ENCODE measurements at regions not wholly inside any gene's neighbourhood (a gene's known extent, or its start where the extent isn't known, plus 50 kb on each side); places are given as distances from the start of the nearest gene placed in this dataset.
"Not testable (repeated sequence)": the region's sequence is repeated elsewhere in the genome, so short reads cannot be mapped to it uniquely, and the experiment has no call there.

DNA sequence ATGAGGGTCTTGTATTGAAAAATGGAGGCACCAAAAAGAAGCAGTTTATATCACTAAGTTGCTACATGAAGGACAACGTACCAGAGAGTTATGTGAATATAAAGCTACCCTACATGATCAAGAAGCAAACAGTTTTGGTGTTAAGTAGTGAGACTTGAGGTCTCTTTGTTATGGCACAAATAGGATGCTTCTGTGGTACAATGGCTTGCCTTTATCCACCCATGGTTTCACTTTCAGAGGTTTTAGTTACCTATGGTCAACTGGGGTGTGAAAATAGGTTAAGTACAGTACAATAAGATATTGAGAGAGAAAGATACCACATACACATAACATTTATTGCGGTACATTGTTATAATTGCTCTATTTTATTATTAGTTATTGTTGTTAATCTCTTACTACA is 229.2 kb upstream of the SLIT2 start:
- no peaks in the 10 kb centered on the region for H3K4me1 ChIP-seq
- H3K36me3 ChIP-seq (replicated peaks): no peaks in the 10 kb centered on the region
- H3K27me3 ChIP-seq (ENCODE audit: low read depth): no peaks in the 10 kb centered on the region
- no peak overlapping the region for H3K4me3 ChIP-seq
- H3K9me3 ChIP-seq: no peaks in the 10 kb centered on the region
- DNase-seq (ENCODE audit: low spot score in 2 of 2): no peak
- in situ Hi-C loops (cut with MboI; ENCODE audit: low sequenced_read_pairs): no loop called here

DNA sequence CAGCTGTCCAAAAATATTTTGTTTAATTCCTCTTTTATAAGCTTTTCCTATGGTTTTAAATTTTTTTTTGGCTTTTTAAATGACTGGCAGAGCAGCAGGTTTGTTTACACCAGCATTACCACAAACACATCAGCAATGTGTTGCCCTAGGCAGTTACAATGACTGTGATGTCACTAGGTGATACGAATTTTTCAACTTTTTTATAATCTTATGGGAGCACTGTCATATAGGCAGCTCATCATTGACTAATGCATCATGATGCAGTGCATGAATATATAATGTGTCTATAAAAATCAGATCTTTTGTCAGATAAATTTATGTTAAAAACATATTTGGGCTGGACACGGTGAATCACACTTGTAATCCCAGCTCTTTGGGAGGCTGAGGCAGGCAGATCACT is 231.6 kb upstream of the SLIT2 start:
- in situ Hi-C loops (cut with MboI; ENCODE audit: low sequenced_read_pairs): no loop called here
- H3K4me1 ChIP-seq: no peaks in the 10 kb centered on the region
- no peaks in the 10 kb centered on the region for H3K27me3 ChIP-seq (ENCODE audit: low read depth)
- H3K4me3 ChIP-seq: no peak overlapping the region
- no peak for DNase-seq (ENCODE audit: low spot score in 2 of 2)
- no peaks in the 10 kb centered on the region for H3K36me3 ChIP-seq (replicated peaks)
- no peaks in the 10 kb centered on the region for H3K9me3 ChIP-seq

DNA sequence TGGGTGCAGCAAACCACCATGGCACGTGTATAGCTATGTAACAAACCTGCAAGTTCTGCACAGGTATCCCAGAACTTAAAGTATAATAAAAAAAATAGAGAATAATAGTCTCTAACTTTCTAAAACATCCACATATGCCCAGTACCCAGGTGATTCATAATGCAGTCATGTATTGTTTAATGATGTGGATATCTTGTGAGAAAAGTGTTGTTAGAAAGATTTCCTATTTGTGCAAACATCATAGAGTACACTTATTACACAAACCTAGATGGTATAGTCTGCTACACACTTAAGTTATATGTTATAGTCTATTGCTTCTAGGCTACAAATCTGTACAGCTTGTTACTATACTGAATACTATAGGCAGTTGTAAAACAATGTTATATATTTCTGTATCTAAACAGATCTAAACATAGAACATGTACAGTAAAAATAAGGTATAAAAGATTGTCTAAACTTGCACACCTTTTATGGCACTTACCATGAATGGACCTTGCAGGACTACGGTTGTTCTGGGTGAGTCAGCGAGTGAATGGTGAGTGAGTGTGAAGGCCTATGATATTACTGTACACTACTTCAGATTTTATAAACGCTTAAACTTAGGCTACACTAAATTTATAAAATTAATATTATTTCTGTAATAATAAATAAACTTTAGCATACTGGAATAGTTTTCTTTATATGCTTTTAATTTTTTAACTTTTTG is 232.2 kb upstream of the SLIT2 start:
- no peak for DNase-seq (ENCODE audit: low spot score in 2 of 2)
- Histone ChIP-seq H3K9me3 (no peaks in the 10 kb centered on the region), H3K36me3 (replicated peaks) (no peaks in the 10 kb centered on the region), H3K4me1 (no peaks in the 10 kb centered on the region), H3K27me3 (ENCODE audit: low read depth) (no peaks in the 10 kb centered on the region), H3K4me3 (no peak overlapping the region)
- in situ Hi-C loops (cut with MboI; ENCODE audit: low sequenced_read_pairs): no loop called here

DNA sequence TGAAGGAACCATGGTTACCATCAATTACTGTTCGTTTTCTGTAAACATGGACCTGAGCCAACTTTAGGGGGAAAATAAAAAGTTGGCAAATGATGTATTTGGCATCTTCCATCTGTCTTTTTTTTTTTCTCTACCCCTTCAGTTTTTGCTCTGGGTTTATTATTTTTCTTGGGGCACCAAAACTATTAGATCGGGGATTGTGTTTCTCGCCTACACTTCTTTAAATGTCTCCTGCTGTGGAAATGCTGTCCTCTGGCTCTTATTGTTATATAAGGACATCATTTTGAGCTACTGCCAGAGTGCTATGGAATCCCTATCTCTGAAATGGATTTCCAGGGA is 234.0 kb upstream of the SLIT2 start:
- H3K9me3 ChIP-seq: no peaks in the 10 kb centered on the region
- in situ Hi-C loops (cut with MboI; ENCODE audit: low sequenced_read_pairs): no loop called here
- no peaks in the 10 kb centered on the region for H3K4me1 ChIP-seq
- H3K4me3 ChIP-seq: no peak overlapping the region
- no peak for DNase-seq (ENCODE audit: low spot score in 2 of 2)
- no peaks in the 10 kb centered on the region for H3K27me3 ChIP-seq (ENCODE audit: low read depth)
- no peaks in the 10 kb centered on the region for H3K36me3 ChIP-seq (replicated peaks)

DNA sequence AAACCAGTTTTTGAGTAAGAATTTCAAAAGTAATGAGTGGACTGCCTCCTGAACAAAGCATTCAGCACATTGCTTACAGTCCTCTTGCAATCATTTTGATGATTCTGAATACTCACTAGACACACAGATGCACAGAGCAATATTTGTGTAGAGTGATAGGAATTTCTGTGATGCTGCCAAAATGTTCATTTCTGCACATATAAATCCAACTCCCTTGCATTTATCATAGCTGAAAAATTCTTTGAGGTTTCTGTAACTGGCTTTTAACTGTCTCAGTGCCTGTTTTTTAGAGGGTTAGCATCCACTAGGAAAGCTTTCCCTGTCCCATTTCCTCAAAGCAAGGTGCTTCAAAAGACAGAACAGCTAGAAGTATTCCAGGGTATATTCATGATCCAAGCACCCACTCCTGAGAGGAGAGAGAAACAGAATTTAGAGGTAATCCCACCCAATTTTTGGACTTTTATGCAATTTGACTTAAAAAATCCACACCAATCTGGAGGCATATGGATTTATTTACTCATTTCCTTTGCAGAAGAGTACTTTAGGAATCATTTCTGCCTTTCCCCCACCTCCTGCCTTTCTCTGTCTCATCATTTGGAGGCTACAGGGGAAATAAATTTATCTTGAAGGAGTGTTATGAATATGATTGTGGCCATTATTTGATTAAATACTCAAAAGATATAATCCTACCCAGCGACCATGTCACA is 234.5 kb upstream of the SLIT2 start:
- in situ Hi-C loops (cut with MboI; ENCODE audit: low sequenced_read_pairs): no loop called here
- DNase-seq (ENCODE audit: low spot score in 2 of 2): no peak
- no peaks in the 10 kb centered on the region for H3K4me1 ChIP-seq
- no peaks in the 10 kb centered on the region for H3K36me3 ChIP-seq (replicated peaks)
- no peaks in the 10 kb centered on the region for H3K27me3 ChIP-seq (ENCODE audit: low read depth)
- H3K9me3 ChIP-seq: no peaks in the 10 kb centered on the region
- H3K4me3 ChIP-seq: no peak overlapping the region

DNA sequence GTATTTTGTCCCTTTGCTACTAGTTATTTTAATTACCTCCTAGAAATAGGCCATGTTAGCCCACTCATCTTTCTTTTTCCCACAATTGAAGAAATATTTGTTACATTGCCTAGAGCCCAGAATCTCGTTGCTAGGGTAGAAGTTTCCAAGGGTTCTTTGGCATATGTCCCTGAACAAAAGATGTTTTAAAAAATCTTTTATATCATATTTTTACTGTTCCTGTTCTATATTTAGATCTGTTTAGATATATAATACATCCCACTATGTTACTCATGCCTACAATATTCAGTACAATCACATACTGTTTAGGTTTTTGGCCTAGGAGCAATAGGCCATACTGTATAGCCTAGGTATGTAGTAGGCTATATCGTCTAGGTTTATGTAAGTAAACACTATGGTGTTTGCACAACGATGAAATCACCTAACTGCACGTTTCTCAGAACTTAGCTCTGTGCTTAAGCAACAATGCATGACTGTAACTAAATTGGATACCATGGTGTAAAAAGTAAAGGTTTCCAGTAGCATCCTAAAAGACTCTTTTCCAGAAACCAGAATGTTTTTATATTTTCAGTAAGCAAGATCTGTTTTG is 236.0 kb upstream of the SLIT2 start:
- Histone ChIP-seq H3K36me3 (replicated peaks) (no peaks in the 10 kb centered on the region), H3K9me3 (no peaks in the 10 kb centered on the region), H3K27me3 (ENCODE audit: low read depth) (no peaks in the 10 kb centered on the region), H3K4me1 (no peaks in the 10 kb centered on the region), H3K4me3 (no peak overlapping the region)
- in situ Hi-C loops (cut with MboI; ENCODE audit: low sequenced_read_pairs): no loop called here
- DNase-seq (ENCODE audit: low spot score in 2 of 2): no peak

DNA sequence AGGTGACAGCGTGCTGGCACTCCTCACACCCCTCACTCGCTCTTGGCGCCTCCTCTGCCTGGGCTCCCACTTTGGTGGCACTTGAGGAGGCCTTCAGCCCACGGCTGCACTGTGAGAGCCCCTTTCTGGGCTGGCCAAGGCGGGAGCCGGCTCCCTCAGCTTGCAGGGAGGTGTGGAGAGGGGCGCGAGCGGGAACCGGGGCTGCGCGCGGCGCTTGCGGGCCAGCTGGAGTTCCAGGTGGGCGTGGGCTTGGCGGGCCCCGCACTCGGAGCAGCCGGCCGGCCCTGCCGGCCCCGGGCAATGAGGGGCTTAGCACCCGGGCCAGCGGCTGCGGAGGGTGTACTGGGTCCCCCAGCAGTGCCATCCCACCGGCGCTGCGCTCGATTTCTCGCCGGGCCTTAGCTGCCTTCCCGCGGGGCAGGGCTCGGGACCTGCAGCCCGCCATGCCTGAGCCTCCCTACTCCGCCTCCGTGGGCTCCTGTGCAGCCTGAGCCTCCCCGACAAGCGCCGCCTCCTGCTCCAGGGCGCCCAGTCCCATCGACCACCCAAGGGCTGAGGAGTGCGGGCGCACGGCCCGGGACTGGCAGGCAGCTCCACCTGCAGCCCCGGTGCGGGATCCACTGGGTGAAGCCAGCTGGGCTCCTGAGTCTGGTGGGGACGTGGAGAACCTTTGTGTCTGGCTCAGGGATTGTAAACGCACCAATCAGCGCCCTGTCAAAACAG is 247.7 kb upstream of the SLIT2 start:
- H3K27me3 ChIP-seq (ENCODE audit: low read depth); H3K4me3 ChIP-seq; H3K4me1 ChIP-seq; H3K36me3 ChIP-seq (replicated peaks); H3K9me3 ChIP-seq; DNase-seq (ENCODE audit: low spot score in 2 of 2); in situ Hi-C loops (cut with MboI; ENCODE audit: low sequenced_read_pairs): not testable (repeated sequence)

DNA sequence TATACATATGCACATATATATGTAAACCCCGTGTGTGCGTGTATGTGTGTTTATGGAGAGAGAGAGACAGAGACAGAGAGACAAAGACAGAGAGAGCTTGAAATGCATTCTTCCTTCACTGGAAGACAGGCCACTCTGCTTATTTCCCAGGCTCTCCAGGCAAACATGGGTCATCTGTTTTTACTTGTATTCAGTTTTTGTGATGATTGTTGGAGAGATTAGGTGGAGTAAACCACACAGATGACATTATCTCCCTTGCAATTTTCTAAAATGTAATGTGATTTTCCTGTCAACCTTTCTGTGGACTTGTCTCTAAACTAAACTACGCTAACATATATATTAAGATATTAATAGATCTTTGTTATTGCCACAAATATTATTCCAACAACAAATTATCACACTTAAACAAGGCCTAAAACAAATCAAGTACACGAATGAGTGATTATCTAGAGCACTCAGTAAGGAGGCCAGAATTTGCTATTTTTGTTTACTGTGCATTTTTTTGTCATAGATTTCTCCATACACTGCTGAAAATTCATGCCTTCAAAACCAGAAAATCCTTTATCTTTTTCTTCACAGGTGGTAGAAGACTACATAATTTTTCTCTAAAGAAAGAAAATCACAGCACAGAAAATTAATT is 251.8 kb upstream of the SLIT2 start:
- in situ Hi-C loops (cut with MboI; ENCODE audit: low sequenced_read_pairs): no loop called here
- no peak overlapping the region for H3K4me3 ChIP-seq
- no peaks in the 10 kb centered on the region for H3K4me1 ChIP-seq

DNA sequence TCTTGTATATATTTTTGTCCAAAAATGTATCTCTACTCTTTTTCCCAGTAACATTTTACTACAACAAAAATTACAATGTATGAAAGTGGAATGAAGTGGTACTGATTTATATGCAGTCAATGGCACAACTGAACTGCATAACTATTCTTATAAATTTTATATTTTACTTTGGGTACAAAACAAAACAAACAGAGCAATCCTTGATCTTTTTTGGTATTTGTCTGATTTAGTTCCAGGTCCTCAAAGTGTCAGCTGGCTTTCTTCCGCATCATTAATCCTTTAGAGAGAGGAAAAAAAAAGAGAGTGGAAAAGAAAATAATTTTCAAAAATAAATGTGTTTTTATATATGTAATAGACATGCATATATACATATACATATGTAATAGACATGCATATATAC is 252.4 kb upstream of the SLIT2 start:
- no peaks in the 10 kb centered on the region for H3K9me3 ChIP-seq
- no peaks in the 10 kb centered on the region for H3K36me3 ChIP-seq (replicated peaks)
- in situ Hi-C loops (cut with MboI; ENCODE audit: low sequenced_read_pairs): no loop called here
- H3K4me1 ChIP-seq: no peaks in the 10 kb centered on the region
- DNase-seq (ENCODE audit: low spot score in 2 of 2): no peak
- no peaks in the 10 kb centered on the region for H3K27me3 ChIP-seq (ENCODE audit: low read depth)
- no peak overlapping the region for H3K4me3 ChIP-seq

More for the DNA sequence above, 251.8 kb upstream of the SLIT2 start:
- H3K36me3 ChIP-seq (replicated peaks): no peaks in the 10 kb centered on the region
- DNase-seq (ENCODE audit: low spot score in 2 of 2): no peak
- H3K27me3 ChIP-seq (ENCODE audit: low read depth): no peaks in the 10 kb centered on the region
- H3K9me3 ChIP-seq: no peaks in the 10 kb centered on the region

DNA sequence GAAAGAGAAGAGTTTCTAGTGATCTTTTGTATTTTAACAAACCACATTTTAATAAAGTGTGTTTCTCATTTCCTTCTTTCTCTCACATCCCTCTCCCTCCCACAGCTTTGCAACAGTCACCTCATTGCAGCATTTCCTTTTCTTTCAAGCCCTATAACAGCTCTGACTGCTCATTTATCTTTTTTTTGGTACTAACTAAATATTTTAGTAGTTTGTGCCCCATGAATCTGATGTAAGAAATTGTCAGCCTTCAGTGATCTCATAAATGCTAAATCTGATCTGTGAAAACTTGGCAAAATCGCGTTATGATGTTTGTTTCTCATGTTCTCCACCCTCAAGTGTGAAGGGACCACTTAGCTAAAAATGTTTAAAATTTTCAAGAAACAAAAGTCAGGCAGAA is 258.5 kb upstream of the SLIT2 start:
- H3K4me1 ChIP-seq: no peaks in the 10 kb centered on the region
- in situ Hi-C loops (cut with MboI; ENCODE audit: low sequenced_read_pairs): no loop called here
- H3K36me3 ChIP-seq (replicated peaks): no peaks in the 10 kb centered on the region
- H3K9me3 ChIP-seq: no peaks in the 10 kb centered on the region
- no peak overlapping the region for H3K4me3 ChIP-seq
- no peak for DNase-seq (ENCODE audit: low spot score in 2 of 2)
- no peaks in the 10 kb centered on the region for H3K27me3 ChIP-seq (ENCODE audit: low read depth)

DNA sequence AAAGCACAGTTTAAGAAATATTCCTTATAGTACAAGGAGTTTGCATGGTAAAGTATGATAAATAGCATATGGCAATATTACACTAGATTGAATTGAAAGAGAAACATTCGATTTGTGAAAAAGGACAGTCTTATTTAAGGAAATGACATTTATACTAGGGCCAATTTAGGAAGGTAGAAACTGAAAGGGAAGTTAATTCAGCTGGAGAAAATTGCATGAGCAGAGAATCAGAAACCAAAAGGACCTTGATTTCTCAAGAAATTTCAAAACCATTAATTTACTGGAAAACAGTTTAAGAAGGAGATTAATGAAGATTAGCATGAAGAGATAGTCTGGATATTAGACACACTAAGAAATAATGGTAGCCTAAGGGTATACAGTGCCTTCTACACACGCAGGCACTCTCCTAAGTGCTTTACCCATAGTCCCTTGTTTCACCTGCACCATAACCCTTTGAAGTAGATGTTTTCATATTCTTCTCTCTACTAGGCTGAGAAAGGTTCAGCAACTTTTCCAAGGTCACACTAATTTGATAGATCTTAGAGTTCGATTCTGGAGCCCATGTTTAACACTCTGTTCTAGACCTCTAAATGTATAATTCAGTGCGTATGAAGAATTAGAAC is 259.1 kb upstream of the SLIT2 start:
- H3K4me3 ChIP-seq: no peak overlapping the region
- H3K4me1 ChIP-seq: no peaks in the 10 kb centered on the region
- no peak for DNase-seq (ENCODE audit: low spot score in 2 of 2)
- no peaks in the 10 kb centered on the region for H3K36me3 ChIP-seq (replicated peaks)
- in situ Hi-C loops (cut with MboI; ENCODE audit: low sequenced_read_pairs): no loop called here
- H3K9me3 ChIP-seq: no peaks in the 10 kb centered on the region
- H3K27me3 ChIP-seq (ENCODE audit: low read depth): no peaks in the 10 kb centered on the region

DNA sequence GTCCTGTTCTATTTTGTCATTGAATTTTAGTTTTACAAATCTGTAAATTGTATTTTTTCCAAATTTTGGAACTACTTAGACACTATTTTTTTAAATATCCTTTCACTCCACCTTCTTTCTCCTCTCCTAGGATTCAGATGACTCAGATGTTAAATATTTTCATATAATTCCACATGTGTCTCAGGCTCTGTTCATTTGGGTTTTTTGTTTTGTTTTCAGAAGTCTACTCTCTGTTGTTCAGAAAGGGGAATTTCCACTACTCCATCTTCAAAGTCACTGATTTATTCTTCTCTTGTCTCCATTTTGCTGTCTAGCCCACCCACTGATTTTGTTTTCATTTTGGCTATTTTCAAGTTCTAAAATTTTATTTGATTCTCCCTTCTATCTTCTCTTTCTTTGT is 264.0 kb upstream of the SLIT2 start:
- H3K9me3 ChIP-seq: no peaks in the 10 kb centered on the region
- H3K4me1 ChIP-seq: no peaks in the 10 kb centered on the region
- no peak overlapping the region for H3K4me3 ChIP-seq
- no peaks in the 10 kb centered on the region for H3K27me3 ChIP-seq (ENCODE audit: low read depth)
- in situ Hi-C loops (cut with MboI; ENCODE audit: low sequenced_read_pairs): no loop called here
- no peak for DNase-seq (ENCODE audit: low spot score in 2 of 2)
- H3K36me3 ChIP-seq (replicated peaks): no peaks in the 10 kb centered on the region

DNA sequence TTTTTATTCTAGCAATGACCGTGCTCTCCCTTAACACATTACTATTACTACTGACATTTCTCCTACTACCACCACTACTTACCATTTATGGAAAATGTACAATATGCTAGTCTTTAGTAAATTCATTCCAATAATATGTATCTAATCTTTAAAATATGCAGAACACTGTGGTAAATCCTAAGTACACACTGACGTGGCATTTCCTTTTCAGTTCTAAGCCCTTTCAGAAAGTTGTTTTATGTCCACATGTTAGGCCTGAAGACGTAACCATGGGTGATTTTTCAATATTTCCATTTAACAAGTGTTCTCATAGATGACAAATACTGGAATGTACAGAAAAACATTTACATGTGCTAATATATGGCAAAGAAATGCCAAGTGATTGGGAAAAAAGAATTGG is 268.6 kb upstream of the SLIT2 start:
- Histone ChIP-seq H3K27me3 (ENCODE audit: low read depth) (no peaks in the 10 kb centered on the region), H3K9me3 (no peaks in the 10 kb centered on the region), H3K36me3 (replicated peaks) (no peaks in the 10 kb centered on the region), H3K4me1 (no peaks in the 10 kb centered on the region), H3K4me3 (no peak overlapping the region)
- in situ Hi-C loops (cut with MboI; ENCODE audit: low sequenced_read_pairs): no loop called here
- no peak for DNase-seq (ENCODE audit: low spot score in 2 of 2)
